Testis (tissue), 2 donors: ENCODE measurements at regions not wholly inside any gene's neighbourhood (a gene's known extent, or its start where the extent isn't known, plus 50 kb on each side); places are given as distances from the start of the nearest gene placed in this dataset.

Experiments used
- DNase-seq: peaks from one replicate; pipeline ENCODE4 v3.0.0-alpha.2; 2019
- H3K27ac ChIP-seq, 2 donors: fragments of 200-600 bp; sonication (generic); one replicate each; pipeline ENCODE4 v1.5.1; 2019
- H3K27me3 ChIP-seq: fragments of 200-600 bp; sonication (generic); one replicate; pipeline ENCODE4 v1.5.1; 2019
- H3K36me3 ChIP-seq: fragments of 200-600 bp; sonication (generic); one replicate; pipeline ENCODE4 v1.5.1; 2017; ENCODE audit warnings: low read depth; ENCODE audit errors: missing control alignments
- H3K4me1 ChIP-seq: fragments of 200-600 bp; sonication (generic); one replicate; pipeline ENCODE4 v1.5.1; 2019
- H3K4me3 ChIP-seq, 2 donors: fragments of 200-600 bp; sonication (generic); one replicate each; pipeline ENCODE4 v1.5.1; 2017 to 2019
- H3K9me3 ChIP-seq: fragments of 200-600 bp; sonication (generic); one replicate; pipeline ENCODE4 v1.5.1; 2017
- CTCF ChIP-seq, 3 experiments: fragments of 450-650 bp in 2 of 3; fragments of 200-600 bp in 1 of 3; sonication (generic) in 1 of 3; IDR thresholded peaks; one replicate each; pipeline ENCODE4 v1.5.1; 2016 to 2019; ENCODE audit warnings: antibody characterized with exemption in 3 of 3, mild to moderate bottlenecking in 2 of 3, moderate library complexity in 1 of 3
- POLR2A ChIP-seq: fragments of 450-650 bp; IDR thresholded peaks from one replicate; pipeline ENCODE4 v1.6.1; 2017; ENCODE audit warnings: antibody characterized with exemption, mild to moderate bottlenecking, moderate library complexity
- WGBS, 2 donors: methylation state at CpG; one replicate each; pipeline ENCODE4 v1.1.5; 2018; 5-methylcytosine and 5-hydroxymethylcytosine counted together
- intact Hi-C: fragments of 100-400 bp; cut with DNase I; formaldehyde crosslinking; loops from one replicate; pipeline ENCODE4 v1.15.1; 2023; ENCODE audit warnings: low total_unique reads

- no peaks in the 10 kb centered on the region for H3K9me3 ChIP-seq
- H3K27me3 ChIP-seq, result no peaks in the 10 kb centered on the region
- no peaks in the 10 kb centered on the region for H3K36me3 ChIP-seq
- no peak overlapping the region for H3K4me3 ChIP-seq
- H3K4me1 ChIP-seq, result no peaks in the 10 kb centered on the region
- DNase-seq, result no peak
- WGBS, 2 donors, result 93% methylated on average over 13 of the region's 13 CpGs
- intact Hi-C loops, result no loop called here
- no peak for TF ChIP-seq POLR2A
- no peak overlapping the region for H3K27ac ChIP-seq
Observed at GRCh38 chr14:101017806-101018560, 114.5 kb upstream of the RTL1 start.

- H3K27ac ChIP-seq, result no peak overlapping the region
- no peak overlapping the region for H3K4me3 ChIP-seq
- no peaks in the 10 kb centered on the region for H3K36me3 ChIP-seq
- no peaks in the 10 kb centered on the region for H3K27me3 ChIP-seq
- H3K9me3 ChIP-seq, result no peaks in the 10 kb centered on the region
- H3K4me1 ChIP-seq, result no peaks in the 10 kb centered on the region
- no peak for TF ChIP-seq CTCF (IDR thresholded peaks at IDR 0.05)
- no peak for TF ChIP-seq POLR2A
- WGBS, 2 donors, result 93 to 96% methylated on average over 13 of the region's 13 CpGs
- peak; percentile 8 for DNase-seq
- intact Hi-C loops, result no loop called here
Observed at GRCh38 chr14:101018561-101019290, 115.2 kb upstream of the RTL1 start.

GRCh38 chr14:101019541-101019940 is 116.0 kb upstream of the RTL1 start:
- 91 to 96% methylated on average over 2 of the region's 2 CpGs for WGBS, 2 donors

GRCh38 chr14:101019990-101020710 is 116.6 kb upstream of the RTL1 start:
- 91 to 96% methylated on average over 8 of the region's 8 CpGs for WGBS, 2 donors
- TF ChIP-seq POLR2A (no peak), CTCF (IDR thresholded peaks at IDR 0.05) (no peak)
- Histone ChIP-seq H3K9me3 (no peaks in the 10 kb centered on the region), H3K4me3 (no peak overlapping the region), H3K4me1 (no peaks in the 10 kb centered on the region), H3K27ac (no peak overlapping the region), H3K27me3 (no peaks in the 10 kb centered on the region), H3K36me3 (no peaks in the 10 kb centered on the region)
- intact Hi-C loops, result no loop called here
- DNase-seq, result peak; percentile 8

More at GRCh38 chr14:101019541-101019940, 116.0 kb upstream of the RTL1 start:
- TF ChIP-seq CTCF (IDR thresholded peaks at IDR 0.05) (no peak), POLR2A (no peak)
- Histone ChIP-seq H3K27ac (no peak overlapping the region), H3K9me3 (no peaks in the 10 kb centered on the region), H3K36me3 (no peaks in the 10 kb centered on the region), H3K4me1 (no peaks in the 10 kb centered on the region), H3K4me3 (no peak overlapping the region), H3K27me3 (no peaks in the 10 kb centered on the region)
- no peak for DNase-seq
- intact Hi-C loops, result no loop called here

- no peak overlapping the region for H3K27ac ChIP-seq
- H3K4me1 ChIP-seq, result no peaks in the 10 kb centered on the region
- DNase-seq, result peak; percentile 3
- H3K36me3 ChIP-seq, result no peaks in the 10 kb centered on the region
- H3K4me3 ChIP-seq, result no peak overlapping the region
- no peaks in the 10 kb centered on the region for H3K27me3 ChIP-seq
- intact Hi-C loops, result no loop called here
- no peaks in the 10 kb centered on the region for H3K9me3 ChIP-seq
- TF ChIP-seq CTCF (IDR thresholded peaks at IDR 0.05) (no peak), POLR2A (no peak)
- WGBS, 2 donors, result 69 to 74% methylated on average over 7 of the region's 7 CpGs
Observed at GRCh38 chr14:101020834-101021370, 117.4 kb upstream of the RTL1 start.
